BJ (cell line): ENCODE measurements at regions not wholly inside any gene's neighbourhood (a gene's known extent, or its start where the extent isn't known, plus 50 kb on each side); places are given as distances from the start of the nearest gene placed in this dataset.
"Not testable (repeated sequence)": the region's sequence is repeated elsewhere in the genome, so short reads cannot be mapped to it uniquely, and the experiment has no call there.

Experiments
- CTCF ChIA-PET: fragments of 350-600 bp; formaldehyde crosslinking; extraction: SDS; loops from one replicate; lab custom pipeline; 2021; ENCODE audit warnings: antibody characterized with exemption, inconsistent platforms; lab: Yijun Ruan, JAX
- POLR2A ChIA-PET: fragments of 300-600 bp; sonication (Branson Sonifier 250); formaldehyde crosslinking; extraction: SDS; loops from one replicate; lab custom pipeline; 2021; ENCODE audit warnings: antibody characterized with exemption; lab: Charles Lee
- DNase-seq: peaks from one replicate; pipeline ENCODE4 v3.0.0-alpha.2; 2011; ENCODE audit warnings: low read depth
- H3K27me3 ChIP-seq: 2 replicates; pipeline ENCODE4 v1.6.0; 2011; ENCODE audit warnings: low read length; ENCODE audit not compliant: control insufficient read depth, insufficient read depth
- H3K36me3 ChIP-seq: 2 replicates; pipeline ENCODE4 v1.5.1; 2011; ENCODE audit warnings: low read length; ENCODE audit not compliant: control insufficient read depth, insufficient read depth
- H3K4me3 ChIP-seq: 2 replicates; pipeline ENCODE4 v1.5.1; 2011; ENCODE audit warnings: low read depth, mild to moderate bottlenecking, control low read depth, low read length
- CTCF ChIP-seq: IDR thresholded peaks from 2 replicates; pipeline ENCODE4 v1.5.1; 2011; ENCODE audit warnings: low read depth, mild to moderate bottlenecking, control low read depth, inconsistent platforms, low read length, moderate library complexity; ENCODE audit not compliant: insufficient read depth

DNA sequence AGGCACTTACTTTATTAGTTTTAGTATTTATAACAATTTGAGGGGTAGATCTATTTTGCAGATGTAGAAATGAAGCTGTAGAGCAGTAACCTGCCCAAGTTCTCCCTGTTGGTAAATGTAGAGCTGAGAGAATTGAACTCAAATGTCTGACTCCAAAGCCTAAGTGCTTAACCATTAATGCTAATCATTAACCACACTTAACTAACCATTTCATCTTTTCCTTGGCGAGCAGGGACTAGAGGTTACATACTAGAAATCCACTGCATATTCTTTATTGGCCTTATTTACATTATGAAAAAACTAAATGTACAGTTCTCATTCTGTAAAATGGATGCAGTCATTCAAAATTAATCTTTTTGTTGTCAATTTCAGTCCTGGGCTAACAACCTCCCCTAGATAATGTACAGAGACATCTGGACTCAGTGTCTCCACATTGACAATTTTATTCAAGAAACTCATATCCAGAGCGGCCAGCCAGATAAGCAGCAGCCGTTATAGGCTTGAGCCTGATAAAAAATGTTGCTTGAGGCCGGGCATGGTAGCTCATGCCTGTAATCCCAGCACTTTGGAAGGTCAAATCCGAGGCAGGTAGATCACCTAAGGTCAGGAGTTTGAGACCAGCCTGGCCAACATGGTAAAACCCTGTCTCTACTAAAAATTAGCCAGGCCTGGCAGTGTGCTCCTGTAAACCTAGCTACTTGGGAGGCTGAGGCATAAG is 76.7 kb upstream of the PICALM start:
- CTCF ChIA-PET, result no interaction called here
- Histone ChIP-seq H3K4me3 (no peak overlapping the region), H3K27me3 (no peaks in the 10 kb centered on the region; the same call in 1 of the 2 replicates), H3K36me3 (no peaks in the 10 kb centered on the region)
- no peak for TF ChIP-seq CTCF
- POLR2A ChIA-PET, result no interaction called here
- no peak for DNase-seq

DNA sequence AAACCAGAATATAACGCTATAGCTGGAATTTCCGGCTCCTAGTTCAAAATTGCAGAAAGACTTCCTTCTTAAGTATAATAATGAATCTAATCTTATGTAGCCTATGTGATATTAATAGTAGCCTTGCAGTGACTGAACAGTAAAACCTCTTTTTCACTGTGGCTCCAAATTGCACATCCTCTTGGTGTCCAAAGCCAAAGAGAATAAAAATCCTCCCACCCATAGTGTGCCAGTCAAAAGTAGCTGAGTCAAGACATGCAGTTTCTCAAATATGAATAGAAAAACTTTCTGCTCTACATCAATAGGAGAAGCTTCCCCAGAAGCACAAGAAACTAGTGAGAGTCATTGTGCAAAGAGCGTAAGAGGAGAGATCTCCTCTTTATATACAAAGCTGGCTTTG is 76.0 kb upstream of the PICALM start:
- no peak for DNase-seq
- H3K36me3 ChIP-seq, result no peaks in the 10 kb centered on the region
- H3K4me3 ChIP-seq, result no peak overlapping the region
- ChIA-PET POLR2A (no interaction called here), CTCF (no interaction called here)
- TF ChIP-seq CTCF, result no peak
- H3K27me3 ChIP-seq, result no peaks in the 10 kb centered on the region; the same call in 1 of the 2 replicates

DNA sequence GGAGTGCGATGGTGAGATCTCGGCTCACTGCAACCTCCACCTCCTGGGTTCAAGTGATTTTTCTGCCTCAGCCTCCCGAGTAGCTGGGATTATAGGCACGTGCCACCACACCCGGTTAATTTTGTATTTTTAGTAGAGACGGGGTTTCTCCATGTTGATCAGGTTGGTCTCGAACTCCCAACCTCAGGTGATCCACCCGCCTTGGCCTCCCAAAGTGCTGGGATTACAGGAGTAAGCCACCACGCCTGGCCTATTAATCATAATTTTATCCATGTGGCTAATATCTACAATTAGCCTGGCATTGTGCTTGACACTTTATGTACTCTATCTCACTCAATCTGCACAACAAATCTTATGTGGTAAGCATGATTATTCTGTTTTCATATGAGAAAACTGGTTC is 75.2 kb upstream of the PICALM start:
- DNase-seq, H3K27me3 ChIP-seq, CTCF ChIA-PET, H3K36me3 ChIP-seq, H3K4me3 ChIP-seq, POLR2A ChIA-PET: not testable (repeated sequence)

DNA sequence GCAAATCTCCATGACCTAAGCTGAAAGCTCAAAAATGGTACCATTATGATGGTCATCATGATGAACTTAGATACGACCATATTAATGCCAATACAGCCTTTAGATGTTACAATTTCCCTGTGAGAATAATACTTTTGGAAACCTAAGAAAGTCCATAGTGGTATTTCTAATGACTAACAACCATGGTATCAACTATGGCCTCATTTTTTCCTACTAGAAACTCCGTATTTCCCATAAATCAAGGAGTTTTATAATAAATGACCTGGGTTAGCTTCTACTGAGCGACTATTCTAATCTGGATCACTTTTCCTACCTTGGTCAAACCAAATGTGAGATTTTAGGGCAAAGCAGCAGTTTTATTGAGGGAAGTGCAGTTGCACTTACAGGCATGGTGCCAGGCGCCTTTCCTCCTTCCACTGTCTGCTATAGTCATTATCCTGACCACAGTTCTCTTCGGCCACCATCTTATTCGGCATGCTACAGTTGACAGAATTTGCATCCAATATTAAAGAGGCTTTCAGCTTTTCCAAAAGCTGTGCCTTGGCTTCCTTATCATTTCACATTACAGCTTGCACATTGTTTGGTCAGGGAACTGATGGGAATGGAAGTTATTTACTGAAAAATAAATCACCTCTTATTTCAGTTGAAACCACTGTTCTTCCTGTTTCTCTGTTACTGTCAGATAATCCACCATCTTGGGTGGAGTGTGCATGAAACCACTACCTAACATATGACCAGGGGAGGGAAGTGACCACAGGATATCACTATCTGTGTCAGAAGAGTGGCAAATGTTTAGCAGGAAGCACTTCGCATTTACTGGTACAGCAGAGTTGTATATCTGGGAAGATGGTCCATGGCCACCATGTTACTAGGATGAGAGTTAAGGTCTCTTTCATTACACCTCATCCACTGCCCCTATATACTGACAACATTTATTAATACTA is 74.5 kb upstream of the PICALM start:
- ChIA-PET CTCF (interaction anchor here (0.6 to 1.5 kb wide), 3 partner anchors 15 to 492 kb away, joined by 3 to 5 read pairs (median 4); no protein-coding TSS in a partner anchor), POLR2A (no interaction called here)
- DNase-seq, result no peak
- Histone ChIP-seq H3K4me3 (no peak overlapping the region), H3K27me3 (no peaks in the 10 kb centered on the region; the same call in 1 of the 2 replicates), H3K36me3 (no peaks in the 10 kb centered on the region)
- TF ChIP-seq CTCF, result no peak

GRCh38 chr11:86142170-86142569 is 73.3 kb upstream of the PICALM start:
- no peaks in the 10 kb centered on the region for H3K36me3 ChIP-seq
- CTCF ChIA-PET, result interaction anchor here (1.5 kb wide), 1 partner anchor 19 kb away, joined by 5 read pairs; no protein-coding TSS in a partner anchor
- no peak for TF ChIP-seq CTCF
- POLR2A ChIA-PET, result interaction anchor here (0.6 kb wide), 1 partner anchor 10 kb away, joined by 3 read pairs; no protein-coding TSS in a partner anchor
- no peaks in the 10 kb centered on the region; the same call in 1 of the 2 replicates for H3K27me3 ChIP-seq
- DNase-seq, result no peak
- H3K4me3 ChIP-seq, result no peak overlapping the region
